MV-4-11 (cell line): ENCODE measurements at regions not wholly inside any gene's neighbourhood (a gene's known extent, or its start where the extent isn't known, plus 50 kb on each side); places are given as distances from the start of the nearest gene placed in this dataset.

Source experiments
- DNase-seq: peaks from one replicate; lab custom pipeline; 2025; lab: John Stamatoyannopoulos, UW

DNA sequence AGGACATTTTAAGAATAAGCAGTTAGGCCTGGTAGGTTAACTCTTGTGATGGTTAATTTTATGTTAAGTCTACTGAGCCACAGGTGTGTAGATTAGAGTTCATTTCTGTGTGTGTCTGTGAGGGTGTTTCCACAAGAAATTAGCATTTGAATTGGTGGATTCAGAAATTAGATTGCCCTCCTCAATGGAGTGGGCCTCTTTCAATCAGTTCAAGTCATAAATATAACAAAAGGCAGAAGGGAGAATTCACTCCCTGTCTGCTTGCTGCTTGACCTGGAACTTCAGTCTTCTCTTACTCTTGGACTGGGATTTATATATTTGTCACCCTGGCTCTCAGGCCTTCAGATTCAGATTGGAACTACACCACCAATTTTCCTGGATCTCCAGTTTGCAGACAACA is 55.3 kb upstream of the POM121L12 start:
- no peak for DNase-seq

DNA sequence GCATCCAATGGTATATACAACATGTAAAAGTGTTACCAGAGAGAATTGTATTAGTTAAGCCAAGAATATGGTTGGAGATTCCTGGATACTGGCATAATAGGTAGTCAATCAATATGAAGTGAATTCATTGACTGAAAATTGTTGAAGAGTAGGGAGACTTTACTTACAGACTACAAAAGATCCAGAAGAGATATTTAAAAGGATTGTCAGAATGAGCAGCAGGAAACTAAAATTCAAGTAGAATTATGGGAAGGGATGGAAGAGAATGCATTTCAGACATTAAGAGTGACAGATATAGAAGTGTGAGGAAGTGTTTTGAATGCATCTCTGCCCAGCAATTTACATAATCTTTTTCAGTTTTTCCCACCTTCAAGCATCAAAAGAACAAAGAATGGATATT is 62.3 kb upstream of the POM121L12 start:
- DNase-seq = no peak

DNA sequence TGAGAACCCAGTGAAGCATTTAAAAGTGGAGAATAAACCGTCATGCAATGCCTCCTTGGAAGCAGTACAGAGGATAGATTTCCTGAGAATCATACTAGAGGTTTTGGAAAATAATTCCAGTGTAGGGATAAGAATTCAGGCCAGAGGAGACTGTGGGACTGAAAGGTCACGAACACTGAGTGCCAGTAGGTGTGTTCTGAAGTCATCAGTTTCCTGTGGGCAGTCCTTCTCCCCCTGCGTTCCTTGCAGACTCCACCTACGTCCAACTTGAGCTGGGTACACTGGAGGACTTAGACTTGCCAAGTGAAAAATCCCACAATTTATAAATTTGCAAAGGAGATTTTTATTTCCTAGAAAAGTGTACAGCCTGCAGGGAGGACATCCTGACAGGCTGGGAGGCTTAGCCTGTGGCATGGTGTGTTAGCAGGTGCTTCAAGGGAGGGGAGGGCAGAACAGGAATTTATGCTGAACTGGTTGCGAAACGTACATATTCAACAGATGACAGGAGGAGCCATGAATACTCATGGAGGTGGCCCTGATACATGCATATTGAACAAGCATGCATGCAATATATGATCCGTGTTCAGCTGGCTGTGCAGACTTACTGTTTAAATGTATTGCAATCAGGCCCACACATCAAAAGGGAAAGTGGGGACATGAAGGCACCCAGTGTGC is 72.9 kb upstream of the POM121L12 start:
- no peak for DNase-seq

DNA sequence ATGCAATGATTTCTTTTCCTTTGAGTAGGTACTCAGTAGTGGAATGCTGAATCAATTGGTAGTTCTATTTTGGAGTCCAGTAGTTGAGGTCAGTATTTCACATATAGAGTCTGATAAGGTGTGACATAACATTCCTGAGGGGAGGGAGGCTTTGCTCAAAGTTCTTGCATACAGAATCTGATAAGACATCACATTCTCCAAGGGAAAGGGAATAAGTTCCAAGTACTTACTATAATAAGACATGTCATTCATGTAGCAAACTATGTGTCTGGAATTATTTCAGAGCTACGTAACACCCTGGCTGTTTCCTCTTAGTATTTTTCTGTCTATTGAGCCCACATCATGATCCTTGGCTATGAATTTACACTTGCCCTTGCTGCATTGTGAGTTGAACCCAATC is 74.3 kb upstream of the POM121L12 start:
- no peak for DNase-seq

DNA sequence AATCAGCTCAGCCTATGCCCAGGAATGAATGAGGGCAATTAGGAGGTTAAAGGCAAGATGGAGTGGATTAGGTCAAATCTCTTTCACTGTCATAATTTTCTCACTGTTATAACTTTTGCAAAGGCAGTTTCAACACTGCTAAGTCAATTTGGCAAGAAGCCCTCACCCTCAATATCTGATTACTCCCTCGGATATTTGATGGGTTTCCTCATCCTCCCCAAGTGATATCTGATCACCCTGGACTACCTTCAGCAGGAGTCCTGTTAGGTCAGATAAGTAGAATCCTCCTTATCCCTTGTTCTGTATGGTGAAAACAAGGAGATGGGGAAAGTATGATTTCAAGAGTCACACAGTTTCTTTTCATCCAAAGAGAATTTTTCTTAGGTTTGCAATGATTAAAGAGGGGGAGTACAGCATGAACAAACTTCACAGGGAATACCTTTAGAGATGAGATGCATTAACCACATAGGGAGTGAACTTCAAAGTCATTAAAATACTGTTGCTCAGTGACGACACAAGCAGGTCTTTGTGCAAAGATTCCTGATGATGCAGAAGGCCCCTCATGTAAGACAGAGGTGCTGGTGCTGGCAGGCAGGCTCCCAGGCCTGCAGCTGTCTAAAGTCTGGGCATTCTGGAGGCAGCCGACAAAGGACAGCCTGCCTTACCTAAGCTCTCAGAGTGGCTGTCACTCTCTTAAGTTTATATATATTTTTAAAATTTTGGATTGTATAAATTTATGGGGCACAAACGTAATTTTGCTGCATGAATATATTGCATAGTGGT is 75.4 kb upstream of the POM121L12 start:
- no peak for DNase-seq

DNA sequence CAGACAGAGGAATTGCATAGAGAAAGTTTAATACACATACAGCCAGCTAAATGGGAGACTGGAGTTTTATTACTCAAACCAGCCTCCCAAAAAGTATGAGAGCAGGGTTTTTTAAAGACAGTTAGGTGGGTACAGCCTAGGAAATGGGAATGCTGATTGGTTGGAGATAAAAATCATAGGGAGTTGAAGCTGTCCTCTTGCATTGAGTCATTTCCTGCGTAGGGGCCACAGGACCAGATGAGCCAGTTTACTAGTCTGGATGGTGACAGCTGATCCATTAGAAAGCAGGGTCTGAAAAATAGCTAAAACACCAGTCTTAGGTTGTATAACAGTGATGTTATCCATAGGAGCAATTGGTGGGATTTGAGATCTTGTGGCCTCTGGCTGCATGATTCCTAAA is 76.1 kb upstream of the POM121L12 start:
- no peak for DNase-seq

DNA sequence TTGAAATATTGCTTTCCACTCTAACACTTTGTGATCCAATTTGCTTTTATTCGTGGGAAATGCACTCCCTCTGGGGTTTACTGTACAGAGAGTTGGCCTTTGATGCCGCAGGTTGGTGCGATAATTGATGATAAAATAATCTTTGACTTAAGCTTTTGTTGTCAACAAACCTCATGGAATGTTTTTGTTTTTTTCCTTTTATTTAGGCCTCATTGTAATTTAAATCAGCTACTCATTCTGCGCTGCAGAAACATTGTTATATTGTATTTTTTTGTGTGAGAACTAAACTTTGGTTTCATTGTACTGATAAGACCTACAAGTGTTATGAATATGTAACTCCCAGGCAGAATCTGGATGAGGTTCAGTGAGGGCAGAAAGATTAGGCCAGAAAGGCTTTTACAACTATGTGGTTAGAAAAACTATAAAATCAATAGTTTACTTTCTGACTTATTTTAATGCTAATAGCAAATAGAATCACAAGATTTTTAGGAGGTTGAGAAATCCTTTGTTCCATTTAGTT is 76.8 kb upstream of the POM121L12 start:
- no peak for DNase-seq

DNA sequence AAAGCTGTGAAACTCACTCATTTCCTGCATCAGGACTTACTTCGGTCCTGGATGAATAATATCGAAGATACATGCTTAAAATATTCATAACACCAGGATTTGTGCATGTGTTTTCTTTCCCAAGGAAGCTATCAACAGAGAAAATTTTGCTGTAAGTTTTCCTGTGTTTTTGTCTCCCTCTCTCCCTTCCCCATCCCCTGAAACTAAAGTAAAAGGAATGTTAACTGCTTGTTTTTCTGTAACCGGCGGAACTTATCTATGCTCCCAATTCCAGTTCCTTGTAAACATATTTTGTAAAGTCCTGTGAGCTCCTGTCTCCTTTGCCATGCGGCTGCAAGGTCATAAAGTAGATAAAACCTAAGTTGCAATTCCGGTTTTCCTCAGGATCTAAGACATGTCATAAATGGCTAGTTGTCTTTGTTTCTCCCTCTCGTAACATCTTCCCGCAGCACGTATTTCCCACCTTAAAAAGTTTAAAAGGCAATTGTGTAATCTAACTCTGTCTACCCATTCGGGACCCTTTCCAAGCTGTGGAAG is 79.0 kb upstream of the POM121L12 start:
- no peak for DNase-seq

DNA sequence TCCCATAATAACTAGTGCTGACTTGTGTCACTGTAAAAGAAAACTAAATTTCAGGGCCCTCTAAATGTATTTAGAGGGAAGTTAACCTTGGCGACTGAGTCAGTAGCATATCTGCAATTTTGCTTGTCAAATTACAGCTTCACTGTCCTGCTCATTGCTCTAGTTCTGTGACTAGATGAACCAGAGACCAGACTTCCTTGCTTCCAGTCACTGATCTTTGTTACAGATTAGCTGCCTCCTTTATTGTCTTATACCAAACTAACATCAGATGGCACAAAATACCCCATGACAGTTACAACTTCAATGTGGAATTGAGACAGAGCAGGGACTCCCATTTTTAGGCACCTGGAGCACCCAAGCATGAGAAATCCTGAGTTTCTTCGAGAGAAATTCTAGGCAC is 79.9 kb upstream of the POM121L12 start:
- no peak for DNase-seq

DNA sequence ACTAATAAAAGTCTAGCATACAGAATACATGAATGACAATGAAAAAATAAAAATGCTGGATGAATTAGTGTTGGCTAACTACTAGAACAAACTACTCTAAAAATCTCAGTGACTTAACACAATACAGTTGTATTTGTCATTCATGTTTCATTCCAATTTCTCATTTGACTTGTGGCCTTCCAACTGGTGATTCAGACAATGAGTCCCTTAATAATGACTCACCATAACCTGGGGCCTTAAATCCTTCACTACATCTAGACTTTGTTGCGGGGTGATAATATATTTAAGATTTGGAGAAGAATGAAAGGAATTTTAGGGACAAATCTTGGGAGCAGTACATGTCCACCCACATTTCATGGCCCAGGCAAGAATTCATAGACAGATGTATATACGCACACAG is 90.5 kb upstream of the POM121L12 start:
- no peak for DNase-seq

DNA sequence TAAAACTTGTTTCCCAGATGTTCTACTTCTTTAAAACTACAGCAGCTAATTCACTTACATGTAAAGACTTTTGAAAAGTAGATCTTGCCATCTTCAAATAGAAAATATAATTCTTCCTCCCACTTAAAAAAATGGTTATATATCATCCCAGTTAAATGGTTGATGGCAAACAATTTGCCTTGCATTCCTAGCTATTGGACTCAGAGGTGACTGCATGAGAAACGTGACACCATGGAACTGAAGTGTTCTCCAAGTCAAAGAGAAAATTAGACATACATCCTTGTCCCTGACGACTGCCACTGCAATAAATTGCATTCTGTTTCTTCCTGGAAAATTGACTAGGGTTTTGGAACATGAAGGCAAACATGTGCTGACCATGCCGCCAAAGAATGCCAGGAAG is 95.0 kb upstream of the POM121L12 start:
- DNase-seq = no peak

DNA sequence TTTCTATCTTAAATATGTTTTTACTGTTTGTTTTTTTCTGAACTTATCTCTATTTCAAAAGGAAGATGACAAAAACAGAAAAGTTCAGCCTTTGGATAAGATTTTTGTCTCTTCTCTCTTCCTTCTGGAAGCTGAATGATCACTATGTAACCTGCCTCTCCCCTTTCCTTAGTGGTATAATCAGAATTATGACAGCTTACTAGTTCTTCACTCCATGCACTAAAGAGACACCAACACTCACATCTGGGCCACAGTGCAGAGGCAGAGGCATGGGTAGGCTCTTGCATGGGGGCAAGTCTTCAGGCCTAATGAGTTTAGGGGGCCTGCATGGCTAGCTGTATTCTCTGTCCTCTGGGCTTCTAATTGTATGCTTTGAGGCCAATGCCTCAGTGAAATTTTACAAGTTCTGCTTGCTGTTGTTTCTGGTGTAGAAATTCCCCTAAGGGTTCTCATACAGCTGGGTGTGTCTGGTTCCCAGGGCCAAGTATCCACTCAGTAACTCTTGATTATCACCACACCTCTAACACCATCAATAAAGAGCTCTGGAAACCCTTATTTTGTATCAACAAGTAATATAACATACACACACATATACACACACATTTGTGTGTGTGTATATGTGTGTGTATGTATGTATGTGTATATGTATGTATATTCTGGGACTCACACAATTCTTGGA is 96.8 kb upstream of the POM121L12 start:
- DNase-seq = no peak

DNA sequence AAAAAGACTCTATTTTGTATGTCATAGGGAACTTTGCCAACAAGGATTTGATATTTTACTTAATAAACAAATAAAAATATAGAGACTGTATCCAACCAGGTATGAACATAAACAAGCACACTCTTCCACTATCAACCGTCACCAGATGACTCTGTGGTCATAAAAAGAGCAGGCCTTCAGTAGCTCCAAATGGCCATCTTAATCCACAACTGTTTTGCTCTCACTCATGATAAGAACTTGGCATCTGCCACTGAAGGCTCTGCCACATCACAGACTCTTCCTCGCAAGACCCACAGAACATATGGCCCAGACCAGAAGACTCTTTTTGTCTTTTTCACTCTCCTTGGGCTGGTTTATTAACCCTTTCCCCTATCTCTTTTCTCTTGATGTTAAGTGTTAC is 98.7 kb upstream of the POM121L12 start:
- no peak for DNase-seq

DNA sequence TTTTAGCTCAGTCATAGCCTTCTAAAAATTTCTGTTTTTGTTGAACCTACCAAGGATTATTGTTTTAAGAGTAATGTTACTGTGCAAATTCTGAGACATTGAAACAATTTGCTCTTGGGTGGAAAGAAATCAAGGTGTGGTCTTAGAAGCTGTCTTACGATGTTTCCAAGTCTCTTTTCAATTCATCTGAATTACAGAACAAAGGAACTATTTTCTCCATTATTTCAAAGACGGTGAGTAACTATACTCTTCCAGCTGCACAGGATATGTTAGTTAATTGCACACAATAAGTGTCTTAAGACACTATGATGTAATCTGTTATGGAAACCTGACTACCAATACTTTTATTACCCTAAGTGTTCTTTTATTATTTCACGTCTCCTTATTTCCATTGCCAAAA is 106.8 kb upstream of the POM121L12 start:
- DNase-seq = no peak

DNA sequence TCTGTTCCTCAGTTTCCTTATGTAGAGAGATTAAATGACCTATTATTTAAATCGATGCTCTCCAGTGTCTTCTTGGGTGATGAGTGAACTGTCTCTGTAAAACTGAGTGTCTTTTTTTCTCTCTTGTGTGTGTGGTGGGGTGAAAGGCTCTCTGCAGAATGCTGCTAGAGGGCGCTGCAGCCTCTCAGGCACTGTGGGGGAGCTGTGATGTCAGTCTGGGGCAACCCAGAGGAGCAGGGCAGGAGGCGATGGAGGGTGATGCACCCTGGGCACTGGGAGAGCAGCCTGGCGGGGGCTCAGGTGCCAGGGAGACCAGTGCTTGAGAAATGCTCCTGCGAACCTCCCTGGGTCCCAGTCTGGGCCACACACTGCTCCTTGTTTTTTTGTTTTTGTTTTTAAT is 110.1 kb upstream of the POM121L12 start:
- DNase-seq = no peak

DNA sequence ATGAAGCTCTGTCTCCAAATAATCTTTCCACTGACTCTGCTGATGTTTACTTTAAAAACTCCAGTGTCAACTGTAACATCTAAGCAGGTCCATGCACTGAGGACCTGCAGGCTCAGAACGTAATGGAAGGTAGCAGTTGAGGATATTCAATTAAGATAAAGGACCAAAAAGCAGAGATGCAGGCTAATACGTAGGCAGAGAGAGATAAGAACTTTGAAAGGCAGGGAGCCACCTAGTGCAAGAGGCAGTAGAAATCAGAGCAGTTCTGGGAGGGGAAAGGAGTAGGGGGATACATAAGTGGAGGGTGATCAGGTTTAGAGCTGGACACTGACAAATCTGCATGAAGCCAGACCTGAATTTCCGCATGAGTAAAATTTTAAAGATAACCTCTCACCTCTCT is 114.5 kb upstream of the POM121L12 start:
- DNase-seq = no peak

DNA sequence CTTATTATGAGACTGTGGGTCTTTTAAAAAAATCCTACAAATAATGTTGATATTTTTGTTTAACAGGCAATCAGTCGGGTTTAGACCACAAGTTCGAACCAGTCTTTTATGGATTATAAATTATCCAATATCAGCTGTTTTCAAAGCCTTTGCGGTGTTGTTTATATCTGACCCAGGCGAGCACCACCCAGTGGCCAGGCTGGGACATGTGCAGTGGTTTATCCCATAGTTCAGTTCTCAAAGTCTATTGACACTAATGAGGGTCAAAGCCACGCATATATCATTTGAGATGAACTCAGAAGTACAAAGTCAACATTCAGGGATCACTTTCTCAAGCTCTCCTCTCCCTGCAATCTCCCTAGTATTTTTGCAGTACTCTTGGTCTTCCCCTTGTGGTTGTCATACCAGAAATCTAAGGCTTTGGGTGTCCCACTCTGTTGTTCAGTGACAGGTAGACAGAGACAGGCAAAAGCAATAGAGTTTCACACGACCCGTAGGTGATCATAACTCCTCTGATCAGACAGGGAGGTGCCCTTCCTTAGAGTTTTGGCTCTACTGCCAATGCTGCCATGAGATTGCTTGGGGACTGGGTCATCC is 117.4 kb upstream of the POM121L12 start:
- DNase-seq = no peak

DNA sequence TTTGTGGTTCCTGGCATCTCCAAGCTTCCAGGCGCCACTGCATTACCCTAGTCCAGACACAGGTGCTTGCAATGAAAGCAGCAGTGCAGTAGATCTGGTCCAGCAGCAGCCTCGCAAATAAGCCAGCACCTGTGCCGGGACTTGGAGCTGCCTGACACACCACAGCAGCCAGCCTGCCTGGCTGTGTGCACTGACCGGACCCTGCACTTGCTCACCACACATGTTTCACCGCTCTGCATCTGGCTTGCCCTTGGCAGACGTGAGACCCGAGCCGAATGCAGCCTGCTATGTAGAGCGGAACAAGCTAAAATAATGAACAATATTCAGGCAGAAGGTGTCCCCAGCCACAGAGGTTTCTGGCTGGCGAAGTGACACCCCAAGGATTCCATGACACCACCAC is 123.6 kb upstream of the POM121L12 start:
- DNase-seq = no peak

DNA sequence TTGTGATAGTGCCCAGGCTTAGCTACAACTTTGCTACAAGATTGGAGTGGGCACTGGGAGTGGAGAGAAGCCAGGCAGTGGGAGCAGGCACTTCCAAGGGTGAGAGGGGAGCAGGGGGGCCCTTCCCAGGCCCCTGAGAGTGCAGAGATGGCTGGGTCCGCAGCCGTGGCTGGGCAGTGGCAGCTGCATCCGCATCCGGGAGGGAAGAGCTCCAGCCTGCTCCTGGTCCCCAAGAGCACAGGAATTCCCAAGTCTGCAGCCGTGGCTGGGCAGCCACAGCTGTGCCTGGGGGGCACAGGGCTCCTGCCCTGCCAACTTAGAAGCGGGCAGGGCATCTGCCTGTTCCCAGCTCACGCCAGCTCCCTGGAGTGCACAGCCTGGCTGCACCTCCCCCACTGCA is 124.1 kb upstream of the POM121L12 start:
- no peak for DNase-seq

DNA sequence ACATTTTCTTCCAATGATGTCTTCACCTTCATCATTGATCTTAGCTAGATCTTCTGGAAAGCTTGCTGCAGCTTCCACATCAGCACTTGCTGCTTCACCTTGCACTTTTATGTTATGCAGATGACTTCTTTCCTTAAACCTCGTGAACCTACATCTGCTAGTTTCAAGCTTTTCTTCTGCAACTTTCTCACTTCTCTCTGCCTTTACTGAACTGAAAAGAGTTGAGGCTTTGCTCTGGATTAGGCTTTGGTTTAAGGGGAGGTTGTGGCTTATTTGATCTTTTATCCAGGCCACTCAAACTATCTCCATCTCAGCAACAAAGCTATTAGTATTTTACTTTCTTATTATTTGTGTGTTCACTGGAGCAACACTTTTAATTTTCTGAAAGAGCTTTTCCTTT is 125.5 kb upstream of the POM121L12 start:
- no peak for DNase-seq

DNA sequence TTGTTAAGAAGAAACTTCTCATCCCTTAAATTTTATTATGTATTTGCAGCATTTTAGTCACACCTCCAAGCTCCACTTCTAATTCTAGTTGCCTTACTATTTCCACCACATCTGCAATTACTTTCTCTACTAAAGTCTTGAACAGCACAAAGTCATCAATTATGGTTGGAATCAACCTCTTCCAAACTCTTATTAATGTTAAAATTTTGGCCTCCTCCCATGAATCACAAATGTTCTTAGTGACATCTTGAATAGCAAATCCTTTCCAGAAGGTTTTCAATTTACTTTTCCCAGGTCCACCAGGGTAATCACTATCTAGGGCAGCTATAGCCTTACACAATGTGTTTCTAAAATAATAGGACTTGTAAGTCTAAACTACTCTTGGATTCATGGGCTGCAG is 126.3 kb upstream of the POM121L12 start:
- no peak for DNase-seq

DNA sequence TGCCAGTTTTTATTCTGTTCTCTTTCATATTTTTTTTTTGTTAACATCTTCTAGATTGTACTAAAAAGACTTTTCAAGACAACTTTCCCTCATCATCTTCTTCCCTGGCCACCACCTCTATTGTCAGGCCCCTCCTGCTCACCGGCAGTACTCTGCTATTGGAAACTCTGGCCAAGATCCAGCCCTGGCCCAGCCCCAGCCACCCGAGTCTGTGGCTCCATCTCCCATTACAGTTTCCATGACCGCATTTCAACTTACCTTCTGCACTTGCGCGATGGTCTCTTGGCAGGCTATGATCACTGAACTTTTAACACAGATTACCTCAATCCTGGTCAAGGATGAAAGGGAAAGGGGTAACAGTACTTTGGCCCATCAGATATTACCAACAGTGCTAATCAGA is 137.7 kb upstream of the POM121L12 start:
- no peak for DNase-seq
